Adrenal gland (tissue), 9 donors: ENCODE measurements at regions not wholly inside any gene's neighbourhood (a gene's known extent, or its start where the extent isn't known, plus 50 kb on each side); places are given as distances from the start of the nearest gene placed in this dataset.

Source experiments
- DNase-seq, 7 donors: peaks; one replicate each; pipeline ENCODE4 v3.0.0-alpha.2; 2019 to 2020
- H3K27ac ChIP-seq, 5 donors: fragments of 200-600 bp; sonication (generic) in 4 of 5; 1 replicate in 3 of 5; 2 replicates in 2 of 5; pipeline versions ENCODE4 v1.5.1 to v1.8.0; 2016 to 2020; ENCODE audit warnings: mild to moderate bottlenecking in 1 of 5
- H3K27me3 ChIP-seq: fragments of 200-600 bp; 2 replicates; pipeline ENCODE4 v1.8.0; 2021
- H3K36me3 ChIP-seq, 2 donors: fragments of 200-600 bp; replicated peaks in 1 of 2; 1 replicate in 1 of 2; 2 replicates in 1 of 2; pipeline versions ENCODE4 v1.5.1 to v1.8.0; 2018 to 2022
- H3K4me1 ChIP-seq, 2 donors: fragments of 200-600 bp; replicated peaks in 1 of 2; 1 replicate in 1 of 2; 2 replicates in 1 of 2; pipeline versions ENCODE4 v1.5.1 to v1.8.0; 2018 to 2021
- H3K4me3 ChIP-seq, 4 donors: fragments of 200-600 bp; sonication (generic) in 3 of 4; one replicate each; pipeline ENCODE4 v1.5.1; 2016 to 2018
- H3K9me3 ChIP-seq, 3 donors: fragments of 200-600 bp; sonication (generic) in 1 of 3; replicated peaks in 1 of 3; 1 replicate in 2 of 3; 2 replicates in 1 of 3; pipeline versions ENCODE4 v1.5.1 to v1.8.0; 2016 to 2021
- CTCF ChIP-seq, 6 experiments: fragments of 450-650 bp in 4 of 6; fragments of 200-600 bp in 2 of 6; sonication (generic) in 1 of 6; IDR thresholded peaks; 1 replicate in 5 of 6; 2 replicates in 1 of 6; pipeline versions ENCODE4 v1.5.1 to v1.8.0; 2016 to 2021; ENCODE audit warnings: antibody characterized with exemption in 6 of 6, mild to moderate bottlenecking in 2 of 6, moderate library complexity in 1 of 6
- POLR2A ChIP-seq, 2 donors: fragments of 450-650 bp; IDR thresholded peaks; one replicate each; pipeline ENCODE4 v1.6.1; 2017; ENCODE audit warnings: antibody characterized with exemption in 2 of 2, mild to moderate bottlenecking in 2 of 2, moderate library complexity in 1 of 2
- WGBS, 4 donors: extraction: QIAGEN DNeasy Blood & Tissue Kit in 2 of 4; methylation state at CpG; one replicate each; pipeline versions ENCODE4 v1.1.5 to v1.1.7; 2013 to 2017; 5-methylcytosine and 5-hydroxymethylcytosine counted together
- intact Hi-C, 2 donors: fragments of 100-400 bp; cut with DNase I; formaldehyde crosslinking; loops; one replicate each; pipeline versions ENCODE4 v1.14.1 to v1.15.0; 2022 to 2023
- donor health status: healthy with polysubstance abuse.
- donor health status: Bipolar disorder and iron deficiency.
- donor health status: DM: yes; HTN: yes; CAD: no.
- donor health status: DM: no; HTN: no; CAD: no.
- donor health status: DM: no; HTN: no; CAD: no.

- H3K4me3 ChIP-seq, result no peak overlapping the region
- TF ChIP-seq POLR2A (IDR thresholded peaks at IDR 0.05) (no peak), CTCF (IDR thresholded peaks at IDR 0.05) (no peak)
- H3K36me3 ChIP-seq, result no peaks in the 10 kb centered on the region
- intact Hi-C loops, result no loop called here
- no peak overlapping the region for H3K27ac ChIP-seq
- H3K9me3 ChIP-seq, result no peaks in the 10 kb centered on the region
- 68 to 86% (median 75%) methylated on average over 1 of the region's 1 CpG for WGBS, 4 donors
- DNase-seq, result no peak
- H3K27me3 ChIP-seq, result peaks cover 5% of the 10 kb centered on the region
- H3K4me1 ChIP-seq, result no peaks in the 10 kb centered on the region
Measured at GRCh38 chr12:90855534-90855933, 99.4 kb downstream of the CCER1 start.

GRCh38 chr12:90854136-90854689 lies 100.8 kb downstream of the CCER1 start:
- no peak overlapping the region for H3K4me3 ChIP-seq
- DNase-seq, result peak in 3 of 7 donors; percentile 7 to 30 (median 25)
- no peaks in the 10 kb centered on the region for H3K4me1 ChIP-seq
- H3K36me3 ChIP-seq, result no peaks in the 10 kb centered on the region
- TF ChIP-seq POLR2A (IDR thresholded peaks at IDR 0.05) (no peak), CTCF (IDR thresholded peaks at IDR 0.05) (peak; percentile 39 to 81 (median 54))
- H3K27me3 ChIP-seq, result no peaks in the 10 kb centered on the region
- intact Hi-C loops, result no loop called here
- H3K27ac ChIP-seq, result no peak overlapping the region
- WGBS, 4 donors, result 24 to 32% (median 26%) methylated on average over 8 of the region's 8 CpGs
- H3K9me3 ChIP-seq, result no peaks in the 10 kb centered on the region

- Histone ChIP-seq H3K27me3 (no peaks in the 10 kb centered on the region), H3K4me1 (no peaks in the 10 kb centered on the region), H3K9me3 (no peaks in the 10 kb centered on the region), H3K27ac (no peak overlapping the region), H3K4me3 (no peak overlapping the region), H3K36me3 (no peaks in the 10 kb centered on the region)
- TF ChIP-seq POLR2A (IDR thresholded peaks at IDR 0.05), result no peak
- TF ChIP-seq CTCF (IDR thresholded peaks at IDR 0.05), result no peak
- 45 to 63% (median 58%) methylated on average over 2 of the region's 2 CpGs for WGBS, 4 donors
- intact Hi-C loops, result no loop called here
- no peak for DNase-seq
Measured at GRCh38 chr12:90851800-90852718, 102.9 kb downstream of the CCER1 start.

- no peak overlapping the region for H3K4me3 ChIP-seq
- DNase-seq, result no peak
- intact Hi-C loops, result no loop called here
- H3K27ac ChIP-seq, result no peak overlapping the region
- TF ChIP-seq POLR2A (IDR thresholded peaks at IDR 0.05) (no peak), CTCF (IDR thresholded peaks at IDR 0.05) (no peak)
- no peaks in the 10 kb centered on the region for H3K27me3 ChIP-seq
- 59 to 75% (median 67%) methylated on average over 4 of the region's 4 CpGs for WGBS, 4 donors
- H3K9me3 ChIP-seq, result no peaks in the 10 kb centered on the region
- H3K36me3 ChIP-seq, result no peaks in the 10 kb centered on the region
- H3K4me1 ChIP-seq, result no peaks in the 10 kb centered on the region
Measured at GRCh38 chr12:90842477-90842876, 112.5 kb downstream of the CCER1 start.
